K562 (cell line): ENCODE measurements at regions not wholly inside any gene's neighbourhood (a gene's known extent, or its start where the extent isn't known, plus 50 kb on each side); places are given as distances from the start of the nearest gene placed in this dataset.

ENCODE experiments used
- ATAC-seq: fragments of 200-7000 bp; cut with Tn5 transposase; 3 replicates; pipeline ENCODE4 v1.9.1; 2020; ENCODE audit warnings: moderate library complexity
- BruUV-seq: library from RNA; stranded (reverse); fragments of 400-500 nt; replicated peaks from 2 replicates; lab custom pipeline; 2021; lab: Mats Ljungman, UMichigan
- CTCF ChIA-PET: fragments of 300-600 bp; formaldehyde crosslinking; extraction: SDS; loops from one replicate; lab custom pipeline; 2021; ENCODE audit warnings: low intra/inter-chr PET ratio; lab: Yijun Ruan, JAX
- POLR2A ChIA-PET: fragments of 300-600, 350-650 bp; sonication (Branson Sonifier 250); formaldehyde crosslinking; extraction: SDS; loops from one replicate; lab custom pipeline; 2021; ENCODE audit warnings: antibody characterized with exemption, inconsistent platforms; lab: Yijun Ruan, JAX
- DNase-seq, 4 experiments: peaks; one replicate each; pipeline versions ENCODE4 v3.0.0 to v3.0.0-alpha.2; 2011 to 2018; ENCODE audit warnings: low spot score in 3 of 4, mixed read lengths in 3 of 4; ENCODE audit errors: extremely low read depth in 1 of 4
- FAIRE-seq: peaks from 2 replicates; lab custom pipeline; 2011; peaks lifted over from hg19 to GRCh38; lab: Jason Lieb, UNC
- H2AFZ ChIP-seq: 2 replicates; pipeline ENCODE4 v1.6.0; 2011; ENCODE audit warnings: low read depth, low read length, control low read depth, inconsistent platforms
- H3K27ac ChIP-seq: fragments of 200-600 bp; 3 replicates; pipeline ENCODE4 v1.8.0; 2011; ENCODE audit warnings: low read depth, mild to moderate bottlenecking, control low read depth, inconsistent platforms, low read length, moderate library complexity, mixed read lengths; ENCODE audit errors: extremely low read depth
- H3K27me3 ChIP-seq, 2 experiments: fragments of 300-600 bp in 1 of 2; 2 replicates in 1 of 2; 3 replicates in 1 of 2; pipeline versions ENCODE4 v1.6.0 to v1.8.0; 2011; ENCODE audit warnings: inconsistent platforms in 2 of 2, low read length in 2 of 2, mild to moderate bottlenecking in 1 of 2, mixed read lengths in 1 of 2, moderate library complexity in 1 of 2; ENCODE audit not compliant: control insufficient read depth in 2 of 2, insufficient read depth in 2 of 2
- H3K36me3 ChIP-seq: fragments of 300-600 bp; 3 replicates; pipeline ENCODE4 v1.8.0; 2011; ENCODE audit warnings: mild to moderate bottlenecking, low read length, inconsistent platforms; ENCODE audit not compliant: control insufficient read depth, insufficient read depth
- H3K4me1 ChIP-seq, 2 experiments: fragments of 200-600 bp in 1 of 2; replicated peaks in 1 of 2; 2 replicates in 1 of 2; 3 replicates in 1 of 2; pipeline versions ENCODE4 v1.5.1 to v1.8.0; 2011; ENCODE audit warnings: inconsistent platforms in 2 of 2, low read length in 2 of 2, mild to moderate bottlenecking in 1 of 2, mixed read lengths in 1 of 2, moderate library complexity in 1 of 2; ENCODE audit not compliant: control insufficient read depth in 2 of 2, insufficient read depth in 2 of 2
- H3K4me2 ChIP-seq: 2 replicates; pipeline ENCODE4 v1.6.1; 2011; ENCODE audit warnings: low read length, control low read depth, inconsistent platforms, mixed read lengths; ENCODE audit not compliant: insufficient read depth
- H3K4me3 ChIP-seq: fragments of 200-600 bp; sonication (generic), shearing (Covaris generic); 2 replicates; pipeline ENCODE4 v1.5.1; 2016; ENCODE audit warnings: control low read depth, inconsistent platforms
- H3K79me2 ChIP-seq: fragments of 200-600 bp; 3 replicates; pipeline ENCODE4 v1.8.0; 2011; ENCODE audit warnings: low read length, inconsistent platforms; ENCODE audit not compliant: control insufficient read depth, insufficient read depth
- H3K9ac ChIP-seq, 2 experiments: 2 replicates each; pipeline versions ENCODE4 v1.6.0 to v1.6.1; 2011; ENCODE audit warnings: low read depth in 2 of 2, low read length in 2 of 2, control low read depth in 1 of 2, inconsistent platforms in 1 of 2, mild to moderate bottlenecking in 1 of 2, mixed read lengths in 1 of 2; ENCODE audit not compliant: insufficient read depth in 1 of 2
- H3K9me1 ChIP-seq: one replicate; pipeline ENCODE4 v1.6.0; 2011; ENCODE audit warnings: inconsistent platforms, mild to moderate bottlenecking, low read length, moderate library complexity; ENCODE audit not compliant: control insufficient read depth, insufficient read depth
- H3K9me3 ChIP-seq: replicated peaks from 2 replicates; pipeline ENCODE4 v1.5.1; 2011; ENCODE audit warnings: low read depth, low read length, inconsistent platforms; ENCODE audit not compliant: control insufficient read depth, insufficient read depth
- H4K20me1 ChIP-seq: replicated peaks from 2 replicates; pipeline ENCODE4 v1.6.1; 2011; ENCODE audit warnings: low read length, inconsistent platforms, mixed read lengths; ENCODE audit not compliant: control insufficient read depth, insufficient read depth
- BRD4 ChIP-seq: fragments of 200-600 bp; sonication (generic); IDR thresholded peaks from 2 replicates; pipeline ENCODE4 v1.6.1; 2017; ENCODE audit warnings: inconsistent platforms
- CBX8 ChIP-seq: fragments of 200-600 bp; sonication (generic); IDR thresholded peaks from 2 replicates; pipeline ENCODE4 v1.6.1; 2012; ENCODE audit warnings: borderline replicate concordance, mixed run types, low read depth, mild to moderate bottlenecking, moderate library complexity, mixed read lengths, low read length, control low read depth, inconsistent platforms; ENCODE audit not compliant: poor library complexity, severe bottlenecking; ENCODE audit errors: extremely low read depth
- CHD7 ChIP-seq: fragments of 200-600 bp; sonication (generic); IDR thresholded peaks from one replicate; pipeline ENCODE4 v1.6.1; 2012; ENCODE audit warnings: mild to moderate bottlenecking, low read depth, low read length, inconsistent platforms
- CSDE1 ChIP-seq, 2 experiments: fragments of 450-650 bp; IDR thresholded peaks; 2 replicates each; pipeline ENCODE4 v1.6.1; 2016; ENCODE audit warnings: mild to moderate bottlenecking in 1 of 2
- PTTG1 ChIP-seq: fragments of 450-650 bp; IDR thresholded peaks from 2 replicates; pipeline ENCODE4 v1.6.1; 2016; ENCODE audit warnings: low read depth, mild to moderate bottlenecking, missing genetic modification characterization, missing compliant biosample characterization
- TCF7L2 ChIP-seq: fragments of 150-350 bp; IDR thresholded peaks from 2 replicates; pipeline ENCODE4 v1.6.1; 2016; ENCODE audit warnings: low read depth, mild to moderate bottlenecking, low read length, moderate library complexity
- ZNF23 ChIP-seq: fragments of 250-450 bp; sonication (Bioruptor Pico); IDR thresholded peaks from 2 replicates; pipeline ENCODE4 v1.4.0; 2020; ENCODE audit warnings: mild to moderate bottlenecking
- ZNF316 ChIP-seq: fragments of 450-650 bp; IDR thresholded peaks from 2 replicates; pipeline ENCODE4 v1.6.1; 2016
- ZNF699 ChIP-seq: fragments of 250-450 bp; sonication (Bioruptor Pico); IDR thresholded peaks from 2 replicates; pipeline ENCODE4 v1.8.0; 2021; ENCODE audit warnings: mild to moderate bottlenecking, moderate library complexity; ENCODE audit not compliant: insufficient replicate concordance
- ZNF830 ChIP-seq: fragments of 250-450 bp; sonication (Bioruptor Pico); IDR thresholded peaks from 2 replicates; pipeline ENCODE4 v1.5.0; 2021; ENCODE audit warnings: mild to moderate bottlenecking
- WGBS: fragments of 100-300 bp; shearing (Covaris generic); methylation state at CpG from one replicate; pipeline ENCODE4 v1.1.6; 2016; ENCODE audit warnings: low coverage, mixed read lengths; ENCODE audit not compliant: insufficient coverage; ENCODE audit errors: missing lambda C conversion rate; 5-methylcytosine and 5-hydroxymethylcytosine counted together
- in situ Hi-C: fragments of 300-500 bp; cut with MboI; formaldehyde crosslinking; loops from 4 replicates; pipeline ENCODE4 v1.15.0; 2018; ENCODE audit warnings: inconsistent platforms, mixed read lengths
- intact Hi-C: fragments of 100-400 bp; cut with micrococcal nuclease; formaldehyde crosslinking; loops from 2 replicates; pipeline ENCODE4 v1.14.2; 2022
- TF ChIP-seq, protein P1 (sequence below): sonication (generic); formaldehyde crosslinking; IDR thresholded peaks from 2 replicates; pipeline ENCODE4 v1.8.0; 2022; ENCODE audit warnings: mild to moderate bottlenecking, missing genetic modification reagents, borderline replicate concordance

- H3K9ac ChIP-seq, result no peak overlapping the region
- no peak for ATAC-seq
- intact Hi-C loops, result no loop called here
- H2AFZ ChIP-seq, result no peak overlapping the region
- no peak for DNase-seq
- no peaks in the 10 kb centered on the region for H3K79me2 ChIP-seq
- no peaks in the 10 kb centered on the region for H3K36me3 ChIP-seq
- no peaks in the 10 kb centered on the region for H3K27me3 ChIP-seq
- H3K27ac ChIP-seq, result no peak overlapping the region
- 0% methylated on average over 2 of the region's 2 CpGs for WGBS
- ChIA-PET POLR2A (no interaction called here), CTCF (no interaction called here)
- H3K4me1 ChIP-seq, result no peaks in the 10 kb centered on the region
- no peaks in the 10 kb centered on the region for H4K20me1 ChIP-seq
- BruUV-seq, result no TSS peak
- H3K4me2 ChIP-seq, result no peak overlapping the region
- FAIRE-seq, result no peak
- no peaks in the 10 kb centered on the region for H3K9me1 ChIP-seq
- in situ Hi-C loops, result no loop called here
- no peaks in the 10 kb centered on the region for H3K9me3 ChIP-seq
- no peak overlapping the region for H3K4me3 ChIP-seq
- TF ChIP-seq, protein P1, sequence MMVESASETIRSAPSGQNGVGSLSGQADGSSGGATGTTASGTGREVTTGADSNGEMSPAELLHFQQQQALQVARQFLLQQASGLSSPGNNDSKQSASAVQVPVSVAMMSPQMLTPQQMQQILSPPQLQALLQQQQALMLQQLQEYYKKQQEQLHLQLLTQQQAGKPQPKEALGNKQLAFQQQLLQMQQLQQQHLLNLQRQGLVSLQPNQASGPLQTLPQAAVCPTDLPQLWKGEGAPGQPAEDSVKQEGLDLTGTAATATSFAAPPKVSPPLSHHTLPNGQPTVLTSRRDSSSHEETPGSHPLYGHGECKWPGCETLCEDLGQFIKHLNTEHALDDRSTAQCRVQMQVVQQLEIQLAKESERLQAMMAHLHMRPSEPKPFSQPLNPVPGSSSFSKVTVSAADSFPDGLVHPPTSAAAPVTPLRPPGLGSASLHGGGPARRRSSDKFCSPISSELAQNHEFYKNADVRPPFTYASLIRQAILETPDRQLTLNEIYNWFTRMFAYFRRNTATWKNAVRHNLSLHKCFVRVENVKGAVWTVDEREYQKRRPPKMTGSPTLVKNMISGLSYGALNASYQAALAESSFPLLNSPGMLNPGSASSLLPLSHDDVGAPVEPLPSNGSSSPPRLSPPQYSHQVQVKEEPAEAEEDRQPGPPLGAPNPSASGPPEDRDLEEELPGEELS, result no peak
- TF ChIP-seq BRD4 (no peak), ZNF23 (CRISPR knock-in tag) (no peak), TCF7L2 (no peak), CSDE1 (IDR thresholded peaks at IDR 0.05) (no peak), ZNF830 (CRISPR knock-in tag) (no peak), CHD7 (no peak), PTTG1 (tag) (no peak), ZNF316 (no peak), CBX8 (no peak), ZNF699 (CRISPR knock-in tag) (no peak)
Observed at GRCh38 chr4:116752027-116752426, 333.3 kb downstream of the TRAM1L1 start.
